A549 (cell line): ENCODE measurements at regions not wholly inside any gene's neighbourhood (a gene's known extent, or its start where the extent isn't known, plus 50 kb on each side); places are given as distances from the start of the nearest gene placed in this dataset.

Experiments
- ATAC-seq, 2 experiments: fragments of 200-7000 bp in 1 of 2; fragments of >200 bp in 1 of 2; cut with Nextera tagmentation in 1 of 2; cut with Tn5 transposase in 1 of 2; 3 replicates each; pipeline versions ENCODE4 v1.8.0 to v1.9.1; 2018 to 2020; ENCODE audit warnings: mild to moderate bottlenecking in 1 of 2, moderate library complexity in 1 of 2
- CTCF ChIA-PET: fragments of 300-600 bp; sonication (Branson Sonifier 250); formaldehyde crosslinking; extraction: SDS; loops from one replicate; lab custom pipeline; 2021; ENCODE audit warnings: antibody characterized with exemption, inconsistent platforms; lab: Yijun Ruan, JAX
- POLR2A ChIA-PET: fragments of 350-600 bp; formaldehyde crosslinking; extraction: SDS; loops from one replicate; lab custom pipeline; 2021; ENCODE audit warnings: antibody characterized with exemption, inconsistent platforms; lab: Yijun Ruan, JAX
- DNase-seq, 2 experiments: peaks; one replicate each; pipeline versions ENCODE4 v3.0.0 to v3.0.0-alpha.2; 2011 to 2016; ENCODE audit warnings: low read depth in 1 of 2, low spot score in 1 of 2
- FAIRE-seq: peaks from 2 replicates; lab custom pipeline; 2011; peaks lifted over from hg19 to GRCh38; lab: Jason Lieb, UNC
- H3K27ac ChIP-seq, 2 experiments: fragments of >200 bp; sonication (Bioruptor Twin); formaldehyde crosslinking; 3 replicates each; pipeline ENCODE4 v1.5.1; 2016 to 2017
- H3K4me1 ChIP-seq: fragments of >200 bp; sonication (Bioruptor Twin); formaldehyde crosslinking; 3 replicates; pipeline ENCODE4 v1.6.1; 2016
- H3K4me2 ChIP-seq: fragments of >200 bp; sonication (Bioruptor Twin); formaldehyde crosslinking; 3 replicates; pipeline ENCODE4 v1.6.1; 2016
- H3K4me3 ChIP-seq: fragments of >200 bp; sonication (Bioruptor Twin); formaldehyde crosslinking; 3 replicates; pipeline ENCODE4 v1.5.1; 2016
- H3K9me3 ChIP-seq: fragments of >200 bp; sonication (Bioruptor Twin); formaldehyde crosslinking; 3 replicates; pipeline ENCODE4 v1.6.1; 2016
- BHLHE40 ChIP-seq: IDR thresholded peaks from 2 replicates; pipeline ENCODE4 v1.6.1; 2012; ENCODE audit warnings: low read depth, low read length, inconsistent platforms
- CEBPB ChIP-seq, 2 experiments: fragments of >200 bp in 1 of 2; sonication (Bioruptor Twin) in 1 of 2; formaldehyde crosslinking in 1 of 2; IDR thresholded peaks; 2 replicates each; pipeline ENCODE4 v1.6.1; 2012 to 2016
- EHMT2 ChIP-seq: fragments of 200-600 bp; sonication (generic); IDR thresholded peaks from 2 replicates; pipeline ENCODE4 v1.6.1; 2016; ENCODE audit warnings: antibody characterized with exemption, low read depth, mild to moderate bottlenecking, moderate library complexity
- ESRRA ChIP-seq: fragments of 150-350 bp; IDR thresholded peaks from 2 replicates; pipeline ENCODE4 v1.6.1; 2014; ENCODE audit warnings: mild to moderate bottlenecking, low read length, borderline replicate concordance
- KDM5A ChIP-seq: fragments of 200-600 bp; sonication (generic); IDR thresholded peaks from 2 replicates; pipeline ENCODE4 v1.6.1; 2016; ENCODE audit warnings: antibody characterized with exemption, mild to moderate bottlenecking
- MYC ChIP-seq: IDR thresholded peaks from 2 replicates; pipeline ENCODE4 v1.6.1; 2012; ENCODE audit warnings: mild to moderate bottlenecking, inconsistent platforms, low read length, improper control_type of control experiment, borderline replicate concordance
- NFE2L2 ChIP-seq: fragments of 150-350 bp; conservative IDR thresholded peaks from 2 replicates; pipeline ENCODE4 v1.6.1; 2014; ENCODE audit warnings: low read length
- NPAS2 ChIP-seq: fragments of 250-450 bp; sonication (Bioruptor Pico); IDR thresholded peaks from 2 replicates; pipeline ENCODE4 v1.8.0; 2022; ENCODE audit warnings: mild to moderate bottlenecking, moderate library complexity, borderline replicate concordance
- NR3C1 ChIP-seq: fragments of >200 bp; sonication (Bioruptor Twin); formaldehyde crosslinking; IDR thresholded peaks from 3 replicates; pipeline ENCODE4 v1.6.1; 2017
- PHF8 ChIP-seq: fragments of 200-600 bp; sonication (generic); IDR thresholded peaks from 2 replicates; pipeline ENCODE4 v1.6.1; 2016; ENCODE audit warnings: low read depth, mild to moderate bottlenecking, antibody characterized with exemption, moderate library complexity, borderline replicate concordance
- TFCP2L1 ChIP-seq: fragments of 250-450 bp; sonication (Bioruptor Pico); IDR thresholded peaks from 2 replicates; pipeline ENCODE4 v1.5.0; 2021; ENCODE audit warnings: mild to moderate bottlenecking
- TP53 ChIP-seq: fragments of 250-450 bp; sonication (Bioruptor Pico); IDR thresholded peaks from 2 replicates; pipeline ENCODE4 v1.5.0; 2021; ENCODE audit warnings: mild to moderate bottlenecking, moderate library complexity
- ZNF302 ChIP-seq: fragments of 250-450 bp; sonication (Bioruptor Pico); IDR thresholded peaks from 2 replicates; pipeline ENCODE4 v1.9.0; 2021; ENCODE audit warnings: inconsistent platforms, mild to moderate bottlenecking, moderate library complexity
- WGBS: methylation state at CpG from one replicate; pipeline ENCODE4 v1.1.6; 2017; ENCODE audit errors: missing lambda C conversion rate; 5-methylcytosine and 5-hydroxymethylcytosine counted together
- TF ChIP-seq, protein P1 (sequence below): fragments of 250-450 bp; sonication (Bioruptor Pico); IDR thresholded peaks from 2 replicates; pipeline ENCODE4 v1.5.0; 2021; ENCODE audit warnings: mild to moderate bottlenecking, moderate library complexity, borderline replicate concordance
- TF ChIP-seq, protein P2 (sequence below): fragments of 450-650 bp; IDR thresholded peaks from 2 replicates; pipeline ENCODE4 v1.6.1; 2014; ENCODE audit warnings: antibody characterized with exemption
- TF ChIP-seq, protein P3 (sequence below): fragments of 250-450 bp; sonication (Bioruptor Pico); IDR thresholded peaks from 2 replicates; pipeline ENCODE4 v1.5.0; 2020; ENCODE audit warnings: low read depth, mild to moderate bottlenecking, moderate library complexity
- TF ChIP-seq, protein P4 (sequence below): fragments of >200 bp; sonication (Bioruptor Twin); formaldehyde crosslinking; IDR thresholded peaks from 3 replicates; pipeline ENCODE4 v1.5.1; 2016
- TF ChIP-seq, protein P5 (sequence below): IDR thresholded peaks from 2 replicates; pipeline ENCODE4 v1.6.1; 2012
- TF ChIP-seq, protein P6 (sequence below): IDR thresholded peaks from 2 replicates; pipeline ENCODE4 v1.6.1; 2012; ENCODE audit warnings: low read depth, borderline replicate concordance
- TF ChIP-seq, protein P7 (sequence below): fragments of 200-600 bp; sonication (generic); IDR thresholded peaks from 2 replicates; pipeline ENCODE4 v1.6.1; 2016; ENCODE audit warnings: antibody characterized with exemption, mild to moderate bottlenecking, moderate library complexity

DNA sequence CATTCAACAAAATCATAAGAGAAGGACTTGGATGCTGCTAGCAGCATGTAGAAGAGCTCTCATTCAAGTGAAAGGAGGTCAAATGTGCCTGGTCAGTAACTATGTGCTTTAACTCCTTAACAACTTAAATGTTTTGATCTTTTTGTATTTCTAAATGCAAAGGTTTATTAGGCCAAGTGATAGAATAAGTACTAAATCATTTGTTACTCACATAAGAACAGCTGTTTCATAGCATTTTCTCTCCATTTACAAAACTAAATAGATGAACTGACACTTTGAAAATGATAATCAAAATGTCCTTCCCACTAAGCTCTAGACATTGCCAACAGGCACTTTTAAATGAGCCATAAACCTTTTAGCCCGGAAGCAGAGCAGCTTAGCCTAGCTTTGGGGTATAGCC is 254.3 kb upstream of the PRMT6 start:
- no peak overlapping the region for H3K27ac ChIP-seq
- WGBS, result 6% methylated on average over 1 of the region's 1 CpG
- DNase-seq (no peak), FAIRE-seq (no peak), ATAC-seq (no peak)
- H3K4me1 ChIP-seq, result no peaks in the 10 kb centered on the region
- H3K4me3 ChIP-seq, result no peak overlapping the region
- CTCF ChIA-PET, result no interaction called here
- H3K4me2 ChIP-seq, result no peak overlapping the region
- POLR2A ChIA-PET, result no interaction called here
- TF ChIP-seq TFCP2L1 (CRISPR knock-in tag), result no peak
- TF ChIP-seq, protein P1, sequence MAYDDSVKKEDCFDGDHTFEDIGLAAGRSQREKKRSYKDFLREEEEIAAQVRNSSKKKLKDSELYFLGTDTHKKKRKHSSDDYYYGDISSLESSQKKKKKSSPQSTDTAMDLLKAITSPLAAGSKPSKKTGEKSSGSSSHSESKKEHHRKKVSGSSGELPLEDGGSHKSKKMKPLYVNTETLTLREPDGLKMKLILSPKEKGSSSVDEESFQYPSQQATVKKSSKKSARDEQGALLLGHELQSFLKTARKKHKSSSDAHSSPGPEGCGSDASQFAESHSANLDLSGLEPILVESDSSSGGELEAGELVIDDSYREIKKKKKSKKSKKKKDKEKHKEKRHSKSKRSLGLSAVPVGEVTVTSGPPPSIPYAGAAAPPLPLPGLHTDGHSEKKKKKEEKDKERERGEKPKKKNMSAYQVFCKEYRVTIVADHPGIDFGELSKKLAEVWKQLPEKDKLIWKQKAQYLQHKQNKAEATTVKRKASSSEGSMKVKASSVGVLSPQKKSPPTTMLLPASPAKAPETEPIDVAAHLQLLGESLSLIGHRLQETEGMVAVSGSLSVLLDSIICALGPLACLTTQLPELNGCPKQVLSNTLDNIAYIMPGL (CRISPR knock-in tag), result no peak
- TF ChIP-seq NPAS2 (CRISPR knock-in tag), result no peak
- no peak for TF ChIP-seq KDM5A
- no peak for TF ChIP-seq TP53 (CRISPR knock-in tag)
- no peaks in the 10 kb centered on the region for H3K9me3 ChIP-seq

DNA sequence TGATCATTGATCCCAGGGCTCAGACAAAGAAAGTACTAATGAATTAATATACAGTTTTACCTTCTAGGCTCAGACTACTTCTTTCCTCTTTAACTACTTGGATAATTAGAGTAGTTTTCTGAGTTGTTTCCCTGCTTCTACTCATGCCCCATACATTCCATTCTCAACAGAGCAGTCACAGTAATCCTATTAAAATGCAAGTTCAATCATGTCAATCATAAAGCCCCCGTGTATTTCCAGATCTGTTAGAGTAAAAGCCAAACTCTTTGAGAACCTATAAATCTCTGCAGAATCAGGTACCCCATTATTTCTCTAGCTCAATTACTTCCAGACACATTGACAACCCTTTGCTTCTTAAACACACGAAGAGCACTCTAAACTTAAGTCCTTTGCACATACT is 242.1 kb upstream of the PRMT6 start:
- Histone ChIP-seq H3K4me3 (no peak overlapping the region), H3K4me2 (no peak overlapping the region), H3K27ac (no peak overlapping the region), H3K9me3 (no peaks in the 10 kb centered on the region), H3K4me1 (no peaks in the 10 kb centered on the region)
- ATAC-seq, result no peak
- FAIRE-seq, result no peak
- TF ChIP-seq, protein P2, sequence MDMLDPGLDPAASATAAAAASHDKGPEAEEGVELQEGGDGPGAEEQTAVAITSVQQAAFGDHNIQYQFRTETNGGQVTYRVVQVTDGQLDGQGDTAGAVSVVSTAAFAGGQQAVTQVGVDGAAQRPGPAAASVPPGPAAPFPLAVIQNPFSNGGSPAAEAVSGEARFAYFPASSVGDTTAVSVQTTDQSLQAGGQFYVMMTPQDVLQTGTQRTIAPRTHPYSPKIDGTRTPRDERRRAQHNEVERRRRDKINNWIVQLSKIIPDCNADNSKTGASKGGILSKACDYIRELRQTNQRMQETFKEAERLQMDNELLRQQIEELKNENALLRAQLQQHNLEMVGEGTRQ, result no peak
- no peak for TF ChIP-seq PHF8
- TF ChIP-seq, protein P3, sequence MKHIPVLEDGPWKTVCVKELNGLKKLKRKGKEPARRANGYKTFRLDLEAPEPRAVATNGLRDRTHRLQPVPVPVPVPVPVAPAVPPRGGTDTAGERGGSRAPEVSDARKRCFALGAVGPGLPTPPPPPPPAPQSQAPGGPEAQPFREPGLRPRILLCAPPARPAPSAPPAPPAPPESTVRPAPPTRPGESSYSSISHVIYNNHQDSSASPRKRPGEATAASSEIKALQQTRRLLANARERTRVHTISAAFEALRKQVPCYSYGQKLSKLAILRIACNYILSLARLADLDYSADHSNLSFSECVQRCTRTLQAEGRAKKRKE, result no peak
- CTCF ChIA-PET, result no interaction called here
- no peak for DNase-seq
- 0% methylated on average over 2 of the region's 2 CpGs for WGBS
- POLR2A ChIA-PET, result no interaction called here

DNA sequence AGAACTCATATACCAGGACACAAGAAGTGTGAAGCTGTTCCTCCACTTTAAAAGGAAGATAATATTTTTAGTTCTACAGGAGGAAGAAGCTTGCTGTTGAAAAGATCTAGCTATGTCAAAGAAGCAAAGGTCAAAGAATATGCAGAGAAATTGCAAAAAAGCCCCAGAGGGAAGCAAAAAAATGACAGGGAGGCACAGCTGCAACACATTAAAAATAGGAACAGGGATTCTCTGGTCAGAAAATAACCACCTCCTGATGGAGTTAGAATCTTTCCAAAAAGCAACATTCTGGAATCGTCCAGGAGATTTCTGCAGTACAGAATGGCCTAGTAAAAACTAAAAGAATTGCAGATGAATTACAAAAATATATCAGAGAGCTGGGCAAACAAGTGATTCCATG is 238.9 kb upstream of the PRMT6 start:
- H3K27ac ChIP-seq, result no peak overlapping the region
- no peak overlapping the region for H3K4me3 ChIP-seq
- no peaks in the 10 kb centered on the region for H3K4me1 ChIP-seq
- ChIA-PET CTCF (no interaction called here), POLR2A (no interaction called here)
- no peak overlapping the region for H3K4me2 ChIP-seq
- 0% methylated on average over 1 of the region's 1 CpG for WGBS
- no peak for ATAC-seq
- FAIRE-seq, result no peak
- H3K9me3 ChIP-seq, result no peaks in the 10 kb centered on the region
- no peak for DNase-seq
- TF ChIP-seq, protein P3, result no peak
- TF ChIP-seq, protein P4, sequence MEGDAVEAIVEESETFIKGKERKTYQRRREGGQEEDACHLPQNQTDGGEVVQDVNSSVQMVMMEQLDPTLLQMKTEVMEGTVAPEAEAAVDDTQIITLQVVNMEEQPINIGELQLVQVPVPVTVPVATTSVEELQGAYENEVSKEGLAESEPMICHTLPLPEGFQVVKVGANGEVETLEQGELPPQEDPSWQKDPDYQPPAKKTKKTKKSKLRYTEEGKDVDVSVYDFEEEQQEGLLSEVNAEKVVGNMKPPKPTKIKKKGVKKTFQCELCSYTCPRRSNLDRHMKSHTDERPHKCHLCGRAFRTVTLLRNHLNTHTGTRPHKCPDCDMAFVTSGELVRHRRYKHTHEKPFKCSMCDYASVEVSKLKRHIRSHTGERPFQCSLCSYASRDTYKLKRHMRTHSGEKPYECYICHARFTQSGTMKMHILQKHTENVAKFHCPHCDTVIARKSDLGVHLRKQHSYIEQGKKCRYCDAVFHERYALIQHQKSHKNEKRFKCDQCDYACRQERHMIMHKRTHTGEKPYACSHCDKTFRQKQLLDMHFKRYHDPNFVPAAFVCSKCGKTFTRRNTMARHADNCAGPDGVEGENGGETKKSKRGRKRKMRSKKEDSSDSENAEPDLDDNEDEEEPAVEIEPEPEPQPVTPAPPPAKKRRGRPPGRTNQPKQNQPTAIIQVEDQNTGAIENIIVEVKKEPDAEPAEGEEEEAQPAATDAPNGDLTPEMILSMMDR, result no peak
- TF ChIP-seq MYC, result no peak
- TF ChIP-seq ZNF302 (CRISPR knock-in tag), result no peak
- no peak for TF ChIP-seq TP53 (CRISPR knock-in tag)
- TF ChIP-seq, protein P5, sequence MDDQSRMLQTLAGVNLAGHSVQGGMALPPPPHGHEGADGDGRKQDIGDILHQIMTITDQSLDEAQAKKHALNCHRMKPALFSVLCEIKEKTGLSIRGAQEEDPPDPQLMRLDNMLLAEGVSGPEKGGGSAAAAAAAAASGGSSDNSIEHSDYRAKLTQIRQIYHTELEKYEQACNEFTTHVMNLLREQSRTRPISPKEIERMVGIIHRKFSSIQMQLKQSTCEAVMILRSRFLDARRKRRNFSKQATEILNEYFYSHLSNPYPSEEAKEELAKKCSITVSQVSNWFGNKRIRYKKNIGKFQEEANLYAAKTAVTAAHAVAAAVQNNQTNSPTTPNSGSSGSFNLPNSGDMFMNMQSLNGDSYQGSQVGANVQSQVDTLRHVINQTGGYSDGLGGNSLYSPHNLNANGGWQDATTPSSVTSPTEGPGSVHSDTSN, result no peak
- TF ChIP-seq, protein P6, sequence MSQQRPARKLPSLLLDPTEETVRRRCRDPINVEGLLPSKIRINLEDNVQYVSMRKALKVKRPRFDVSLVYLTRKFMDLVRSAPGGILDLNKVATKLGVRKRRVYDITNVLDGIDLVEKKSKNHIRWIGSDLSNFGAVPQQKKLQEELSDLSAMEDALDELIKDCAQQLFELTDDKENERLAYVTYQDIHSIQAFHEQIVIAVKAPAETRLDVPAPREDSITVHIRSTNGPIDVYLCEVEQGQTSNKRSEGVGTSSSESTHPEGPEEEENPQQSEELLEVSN, result no peak
- TF ChIP-seq, protein P2, result no peak
- no peak for TF ChIP-seq ESRRA
- TF ChIP-seq, protein P7, sequence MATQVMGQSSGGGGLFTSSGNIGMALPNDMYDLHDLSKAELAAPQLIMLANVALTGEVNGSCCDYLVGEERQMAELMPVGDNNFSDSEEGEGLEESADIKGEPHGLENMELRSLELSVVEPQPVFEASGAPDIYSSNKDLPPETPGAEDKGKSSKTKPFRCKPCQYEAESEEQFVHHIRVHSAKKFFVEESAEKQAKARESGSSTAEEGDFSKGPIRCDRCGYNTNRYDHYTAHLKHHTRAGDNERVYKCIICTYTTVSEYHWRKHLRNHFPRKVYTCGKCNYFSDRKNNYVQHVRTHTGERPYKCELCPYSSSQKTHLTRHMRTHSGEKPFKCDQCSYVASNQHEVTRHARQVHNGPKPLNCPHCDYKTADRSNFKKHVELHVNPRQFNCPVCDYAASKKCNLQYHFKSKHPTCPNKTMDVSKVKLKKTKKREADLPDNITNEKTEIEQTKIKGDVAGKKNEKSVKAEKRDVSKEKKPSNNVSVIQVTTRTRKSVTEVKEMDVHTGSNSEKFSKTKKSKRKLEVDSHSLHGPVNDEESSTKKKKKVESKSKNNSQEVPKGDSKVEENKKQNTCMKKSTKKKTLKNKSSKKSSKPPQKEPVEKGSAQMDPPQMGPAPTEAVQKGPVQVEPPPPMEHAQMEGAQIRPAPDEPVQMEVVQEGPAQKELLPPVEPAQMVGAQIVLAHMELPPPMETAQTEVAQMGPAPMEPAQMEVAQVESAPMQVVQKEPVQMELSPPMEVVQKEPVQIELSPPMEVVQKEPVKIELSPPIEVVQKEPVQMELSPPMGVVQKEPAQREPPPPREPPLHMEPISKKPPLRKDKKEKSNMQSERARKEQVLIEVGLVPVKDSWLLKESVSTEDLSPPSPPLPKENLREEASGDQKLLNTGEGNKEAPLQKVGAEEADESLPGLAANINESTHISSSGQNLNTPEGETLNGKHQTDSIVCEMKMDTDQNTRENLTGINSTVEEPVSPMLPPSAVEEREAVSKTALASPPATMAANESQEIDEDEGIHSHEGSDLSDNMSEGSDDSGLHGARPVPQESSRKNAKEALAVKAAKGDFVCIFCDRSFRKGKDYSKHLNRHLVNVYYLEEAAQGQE, result no peak
- TF ChIP-seq BHLHE40, result no peak
- no peak for TF ChIP-seq NR3C1
- TF ChIP-seq NFE2L2, result no peak
- no peak for TF ChIP-seq EHMT2
- TF ChIP-seq CEBPB (IDR thresholded peaks at IDR 0.05), result no peak
